ENCODE measurements at regions not wholly inside any gene's neighbourhood (a gene's known extent, or its start where the extent isn't known, plus 50 kb on each side); places are given as distances from the start of the nearest gene placed in this dataset.

- Mint-ChIP-seq H3K4me1 (no peaks in the 10 kb centered on the region), H3K36me3 (peaks cover 0 to 4% (median 0%) of the 10 kb centered on the region in 3 donors), H3K9me3 (peaks cover 10 to 18% (median 12%) of the 10 kb centered on the region in 6 donors), H3K27me3 (ENCODE audit: low read depth in 3 of 3) (peaks cover 0 to 2% (median 0%) of the 10 kb centered on the region in 3 donors), H3K4me3 (no peak overlapping the region), H3K27ac (no peak overlapping the region)
- DNase-seq = no peak
These were observed 1204.2 kb downstream of the SLITRK1 start for GRCh38 chr13:82678052-82678451.

- DNase-seq = no peak
- Mint-ChIP-seq H3K4me1 (no peaks in the 10 kb centered on the region), H3K27ac (no peak overlapping the region), H3K4me3 (no peak overlapping the region), H3K9me3 (peaks cover 5 to 21% (median 7%) of the 10 kb centered on the region in 6 donors), H3K36me3 (peaks cover 0 to 4% (median 0%) of the 10 kb centered on the region in 3 donors), H3K27me3 (ENCODE audit: low read depth in 3 of 3) (no peaks in the 10 kb centered on the region)
These were observed 1207.2 kb downstream of the SLITRK1 start for GRCh38 chr13:82675024-82675423.

GRCh38 chr13:82674546-82674945 lies 1207.7 kb downstream of the SLITRK1 start:
- H3K27me3 Mint-ChIP-seq (ENCODE audit: low read depth in 3 of 3) = no peaks in the 10 kb centered on the region

GRCh38 chr13:82672248-82672647 lies 1210.0 kb downstream of the SLITRK1 start:
- DNase-seq = no peak
- peaks cover 0 to 18% (median 9%) of the 10 kb centered on the region in 6 donors for H3K9me3 Mint-ChIP-seq

More at GRCh38 chr13:82674546-82674945, 1207.7 kb downstream of the SLITRK1 start:
- Mint-ChIP-seq H3K27ac (no peak overlapping the region), H3K4me3 (no peak overlapping the region), H3K4me1 (no peaks in the 10 kb centered on the region), H3K9me3 (peaks cover 5 to 21% (median 7%) of the 10 kb centered on the region in 6 donors), H3K36me3 (peaks cover 0 to 4% (median 0%) of the 10 kb centered on the region in 3 donors)
- no peak for DNase-seq

GRCh38 chr13:82664183-82664582 lies 1218.1 kb downstream of the SLITRK1 start:
- H3K27ac Mint-ChIP-seq = no peak overlapping the region
- peaks cover 0 to 3% (median 0%) of the 10 kb centered on the region in 3 donors for H3K36me3 Mint-ChIP-seq
- H3K27me3 Mint-ChIP-seq (ENCODE audit: low read depth in 3 of 3) = no peaks in the 10 kb centered on the region
- peaks cover 6 to 37% (median 13%) of the 10 kb centered on the region in 6 donors for H3K9me3 Mint-ChIP-seq
- no peaks in the 10 kb centered on the region for H3K4me1 Mint-ChIP-seq
- H3K4me3 Mint-ChIP-seq = no peak overlapping the region
- DNase-seq = no peak

More at GRCh38 chr13:82672248-82672647, 1210.0 kb downstream of the SLITRK1 start:
- Mint-ChIP-seq H3K4me3 (no peak overlapping the region), H3K4me1 (no peaks in the 10 kb centered on the region), H3K27me3 (ENCODE audit: low read depth in 3 of 3) (no peaks in the 10 kb centered on the region), H3K27ac (no peak overlapping the region), H3K36me3 (no peaks in the 10 kb centered on the region)

- H3K4me1 Mint-ChIP-seq = no peaks in the 10 kb centered on the region
- H3K4me3 Mint-ChIP-seq = no peak overlapping the region
These were observed 1221.1 kb downstream of the SLITRK1 start for GRCh38 chr13:82661126-82661525.

GRCh38 chr13:82658811-82659210 lies 1223.5 kb downstream of the SLITRK1 start:
- Mint-ChIP-seq H3K27ac (no peak overlapping the region), H3K4me3 (no peak overlapping the region), H3K4me1 (no peaks in the 10 kb centered on the region), H3K9me3 (peaks cover 10 to 42% (median 15%) of the 10 kb centered on the region in 6 donors), H3K36me3 (peaks cover 0 to 3% (median 0%) of the 10 kb centered on the region in 3 donors), H3K27me3 (ENCODE audit: low read depth in 3 of 3) (no peaks in the 10 kb centered on the region)
- DNase-seq = no peak

More at GRCh38 chr13:82661126-82661525, 1221.1 kb downstream of the SLITRK1 start:
- Mint-ChIP-seq H3K27me3 (ENCODE audit: low read depth in 3 of 3) (no peaks in the 10 kb centered on the region), H3K27ac (no peak overlapping the region), H3K9me3 (peaks cover 1 to 22% (median 11%) of the 10 kb centered on the region in 6 donors), H3K36me3 (peaks cover 0 to 3% (median 0%) of the 10 kb centered on the region in 3 donors)
- no peak for DNase-seq

- H3K9me3 Mint-ChIP-seq = peaks cover 9 to 42% (median 14%) of the 10 kb centered on the region in 6 donors
- H3K4me1 Mint-ChIP-seq = no peaks in the 10 kb centered on the region
- peaks cover 0 to 3% (median 0%) of the 10 kb centered on the region in 3 donors for H3K36me3 Mint-ChIP-seq
- no peaks in the 10 kb centered on the region for H3K27me3 Mint-ChIP-seq (ENCODE audit: low read depth in 3 of 3)
- H3K27ac Mint-ChIP-seq = no peak overlapping the region
- no peak for DNase-seq
- no peak overlapping the region for H3K4me3 Mint-ChIP-seq
These were observed 1224.8 kb downstream of the SLITRK1 start for GRCh38 chr13:82657471-82657870.

GRCh38 chr13:82654861-82655855 lies 1227.1 kb downstream of the SLITRK1 start:
- Mint-ChIP-seq H3K27ac (no peak overlapping the region), H3K4me3 (no peak overlapping the region), H3K36me3 (no peaks in the 10 kb centered on the region), H3K9me3 (peaks cover 8 to 26% (median 13%) of the 10 kb centered on the region in 6 donors), H3K4me1 (no peaks in the 10 kb centered on the region), H3K27me3 (ENCODE audit: low read depth in 3 of 3) (no peaks in the 10 kb centered on the region)
- DNase-seq = no peak

GRCh38 chr13:82654143-82654542 lies 1228.1 kb downstream of the SLITRK1 start:
- Mint-ChIP-seq H3K9me3 (peaks cover 9 to 24% (median 12%) of the 10 kb centered on the region in 6 donors), H3K27ac (no peak overlapping the region), H3K27me3 (ENCODE audit: low read depth in 3 of 3) (no peaks in the 10 kb centered on the region), H3K4me3 (no peak overlapping the region), H3K4me1 (no peaks in the 10 kb centered on the region), H3K36me3 (no peaks in the 10 kb centered on the region)
- DNase-seq = no peak

- Mint-ChIP-seq H3K4me3 (no peak overlapping the region), H3K36me3 (no peaks in the 10 kb centered on the region), H3K27ac (no peak overlapping the region), H3K27me3 (ENCODE audit: low read depth in 3 of 3) (no peaks in the 10 kb centered on the region), H3K9me3 (peaks cover under 1 to 9% (median 4%) of the 10 kb centered on the region in 6 donors), H3K4me1 (no peaks in the 10 kb centered on the region)
- no peak for DNase-seq
These were observed 1234.7 kb downstream of the SLITRK1 start for GRCh38 chr13:82647540-82647939.

GRCh38 chr13:82636119-82636518 lies 1246.2 kb downstream of the SLITRK1 start:
- no peak for DNase-seq
- H3K4me3 Mint-ChIP-seq = no peak overlapping the region
- H3K27ac Mint-ChIP-seq = no peak overlapping the region
- no peaks in the 10 kb centered on the region for H3K4me1 Mint-ChIP-seq
- peaks cover 0 to 3% (median 0%) of the 10 kb centered on the region in 3 donors for H3K36me3 Mint-ChIP-seq
- H3K27me3 Mint-ChIP-seq (ENCODE audit: low read depth in 3 of 3) = peaks cover 0 to 2% (median 0%) of the 10 kb centered on the region in 3 donors
- H3K9me3 Mint-ChIP-seq = peaks cover 10 to 50% (median 19%) of the 10 kb centered on the region in 6 donors

GRCh38 chr13:82634946-82635345 lies 1247.3 kb downstream of the SLITRK1 start:
- Mint-ChIP-seq H3K27me3 (ENCODE audit: low read depth in 3 of 3) (peaks cover 0 to 1% (median 0%) of the 10 kb centered on the region in 3 donors), H3K27ac (no peak overlapping the region), H3K36me3 (peaks cover 0 to 3% (median 0%) of the 10 kb centered on the region in 3 donors), H3K4me3 (no peak overlapping the region), H3K4me1 (no peaks in the 10 kb centered on the region), H3K9me3 (peaks cover 10 to 44% (median 19%) of the 10 kb centered on the region in 6 donors)
- no peak for DNase-seq

- no peak for DNase-seq
- peaks cover 1 to 5% (median 4%) of the 10 kb centered on the region in 6 donors for H3K9me3 Mint-ChIP-seq
- no peaks in the 10 kb centered on the region for H3K36me3 Mint-ChIP-seq
- H3K27ac Mint-ChIP-seq = no peak overlapping the region
- H3K4me3 Mint-ChIP-seq = no peak overlapping the region
- H3K4me1 Mint-ChIP-seq = no peaks in the 10 kb centered on the region
- peaks cover 0 to 4% (median 1%) of the 10 kb centered on the region in 3 donors for H3K27me3 Mint-ChIP-seq (ENCODE audit: low read depth in 3 of 3)
These were observed 1255.1 kb downstream of the SLITRK1 start for GRCh38 chr13:82627183-82627582.

Data from immature natural killer cell (primary cell).